Tibial artery (tissue), 4 donors: ENCODE measurements at regions not wholly inside any gene's neighbourhood (a gene's known extent, or its start where the extent isn't known, plus 50 kb on each side); places are given as distances from the start of the nearest gene placed in this dataset.

Source experiments
- DNase-seq, 2 donors: peaks; one replicate each; pipeline ENCODE4 v3.0.0-alpha.2; 2019
- H3K27ac ChIP-seq, 2 donors: fragments of 200-600 bp; sonication (generic) in 1 of 2; 1 replicate in 1 of 2; 2 replicates in 1 of 2; pipeline ENCODE4 v1.5.1; 2018 to 2019; ENCODE audit warnings: mild to moderate bottlenecking in 1 of 2
- H3K27me3 ChIP-seq, 2 donors: fragments of 200-600 bp; sonication (generic) in 1 of 2; one replicate each; pipeline versions ENCODE4 v1.5.1 to v1.6.0; 2016 to 2019
- H3K36me3 ChIP-seq, 3 donors: fragments of 200-600 bp; sonication (generic) in 2 of 3; one replicate each; pipeline ENCODE4 v1.5.1; 2016 to 2019; ENCODE audit warnings: mild to moderate bottlenecking in 2 of 3
- H3K4me1 ChIP-seq, 4 donors: fragments of 200-600 bp; sonication (generic) in 2 of 4; 1 replicate in 3 of 4; 2 replicates in 1 of 4; pipeline ENCODE4 v1.5.1; 2016 to 2019
- H3K4me3 ChIP-seq, 2 donors: fragments of 200-600 bp; sonication (generic) in 1 of 2; 1 replicate in 1 of 2; 2 replicates in 1 of 2; pipeline ENCODE4 v1.5.1; 2018 to 2019; ENCODE audit warnings: mild to moderate bottlenecking in 2 of 2
- H3K9me3 ChIP-seq, 3 donors: fragments of 200-600 bp; sonication (generic) in 1 of 3; one replicate each; pipeline ENCODE4 v1.5.1; 2016 to 2019
- intact Hi-C: fragments of 100-400 bp; cut with DNase I; formaldehyde crosslinking; loops from one replicate; pipeline ENCODE4 v1.15.0; 2023; ENCODE audit warnings: low total_unique reads
- TF ChIP-seq, protein P1 (sequence below), 2 experiments: fragments of 200-600 bp in 1 of 2; fragments of 450-650 bp in 1 of 2; IDR thresholded peaks; one replicate each; pipeline ENCODE4 v1.5.1; 2017 to 2019; ENCODE audit warnings: antibody characterized with exemption in 2 of 2, mild to moderate bottlenecking in 1 of 2, moderate library complexity in 1 of 2

DNA sequence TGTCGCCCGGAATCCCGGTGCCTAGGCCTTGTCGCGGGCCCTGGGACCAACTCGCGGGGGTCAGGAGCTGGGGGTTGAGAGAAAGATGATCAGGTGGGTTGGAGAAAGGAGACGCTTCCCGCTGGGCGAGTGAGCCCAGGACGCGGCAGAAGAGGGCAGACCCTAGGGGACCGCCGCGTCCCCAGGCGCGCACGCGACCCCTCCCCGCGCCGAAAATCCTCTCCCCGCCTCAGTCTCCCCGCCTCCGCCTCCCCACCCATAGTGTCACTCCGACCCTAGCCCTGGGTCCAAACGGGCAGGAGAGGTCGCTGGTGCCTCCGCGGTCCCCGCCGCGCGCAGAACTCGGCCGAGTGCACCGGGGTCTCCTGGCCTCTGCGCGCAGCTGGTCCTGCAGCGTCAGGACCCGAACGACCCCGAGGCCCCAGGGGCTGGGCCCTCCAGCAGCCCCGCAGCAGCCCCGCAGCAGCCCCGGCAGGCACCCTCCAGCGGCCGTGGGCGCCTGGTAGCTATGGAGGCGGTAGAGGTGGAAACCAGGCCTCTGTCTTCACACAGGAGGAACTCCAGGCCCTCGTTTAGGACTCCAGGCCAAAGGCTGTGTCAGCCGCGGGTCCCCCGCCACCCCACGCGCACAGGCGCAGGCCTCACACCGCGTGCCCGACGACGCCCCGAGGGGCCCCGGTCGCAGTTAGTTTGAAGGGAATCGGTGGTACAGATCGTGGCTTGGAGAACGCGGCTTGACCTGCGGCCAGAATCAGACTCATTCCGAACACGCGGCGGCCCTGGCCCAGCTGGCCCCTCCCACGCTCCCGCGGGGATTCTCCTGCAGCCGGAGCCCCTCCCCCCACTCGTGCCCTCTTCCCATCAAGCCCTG lies 60.1 kb upstream of the EIF5 start:
- Histone ChIP-seq H3K36me3 (no peaks in the 10 kb centered on the region), H3K9me3 (no peaks in the 10 kb centered on the region), H3K4me3 (peak overlapping the region in 1 of 2 donors; percentile 30), H3K27me3 (peaks cover 0 to 82% of the 10 kb centered on the region in 2 donors), H3K27ac (no peak overlapping the region), H3K4me1 (peaks cover 0 to 22% (median 18%) of the 10 kb centered on the region in 4 donors)
- TF ChIP-seq, protein P1, sequence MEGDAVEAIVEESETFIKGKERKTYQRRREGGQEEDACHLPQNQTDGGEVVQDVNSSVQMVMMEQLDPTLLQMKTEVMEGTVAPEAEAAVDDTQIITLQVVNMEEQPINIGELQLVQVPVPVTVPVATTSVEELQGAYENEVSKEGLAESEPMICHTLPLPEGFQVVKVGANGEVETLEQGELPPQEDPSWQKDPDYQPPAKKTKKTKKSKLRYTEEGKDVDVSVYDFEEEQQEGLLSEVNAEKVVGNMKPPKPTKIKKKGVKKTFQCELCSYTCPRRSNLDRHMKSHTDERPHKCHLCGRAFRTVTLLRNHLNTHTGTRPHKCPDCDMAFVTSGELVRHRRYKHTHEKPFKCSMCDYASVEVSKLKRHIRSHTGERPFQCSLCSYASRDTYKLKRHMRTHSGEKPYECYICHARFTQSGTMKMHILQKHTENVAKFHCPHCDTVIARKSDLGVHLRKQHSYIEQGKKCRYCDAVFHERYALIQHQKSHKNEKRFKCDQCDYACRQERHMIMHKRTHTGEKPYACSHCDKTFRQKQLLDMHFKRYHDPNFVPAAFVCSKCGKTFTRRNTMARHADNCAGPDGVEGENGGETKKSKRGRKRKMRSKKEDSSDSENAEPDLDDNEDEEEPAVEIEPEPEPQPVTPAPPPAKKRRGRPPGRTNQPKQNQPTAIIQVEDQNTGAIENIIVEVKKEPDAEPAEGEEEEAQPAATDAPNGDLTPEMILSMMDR (IDR thresholded peaks at IDR 0.05): no peak
- DNase-seq: no peak
- intact Hi-C loops: no loop called here

DNA sequence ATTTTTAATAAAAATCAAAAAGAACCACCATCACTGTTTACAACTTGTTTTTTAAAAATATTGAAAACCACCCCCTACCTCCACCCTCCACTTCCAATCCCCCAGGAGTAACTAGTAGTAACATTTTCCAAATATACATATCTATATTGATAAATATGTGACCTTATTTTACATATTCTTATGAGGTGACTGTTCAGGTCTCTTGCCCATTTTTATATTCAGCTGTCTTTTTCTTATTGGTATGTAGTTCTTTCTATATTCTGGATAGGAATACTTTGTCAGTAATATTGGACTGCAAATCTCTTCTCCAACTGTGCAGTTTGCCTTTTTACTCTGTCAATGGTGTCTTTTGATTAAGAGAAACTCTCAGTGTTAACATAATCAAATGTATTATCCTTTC lies 59.0 kb upstream of the EIF5 start:
- intact Hi-C loops: no loop called here
- H3K27me3 ChIP-seq: peaks cover 0 to 86% of the 10 kb centered on the region in 2 donors
- no peak overlapping the region for H3K27ac ChIP-seq

DNA sequence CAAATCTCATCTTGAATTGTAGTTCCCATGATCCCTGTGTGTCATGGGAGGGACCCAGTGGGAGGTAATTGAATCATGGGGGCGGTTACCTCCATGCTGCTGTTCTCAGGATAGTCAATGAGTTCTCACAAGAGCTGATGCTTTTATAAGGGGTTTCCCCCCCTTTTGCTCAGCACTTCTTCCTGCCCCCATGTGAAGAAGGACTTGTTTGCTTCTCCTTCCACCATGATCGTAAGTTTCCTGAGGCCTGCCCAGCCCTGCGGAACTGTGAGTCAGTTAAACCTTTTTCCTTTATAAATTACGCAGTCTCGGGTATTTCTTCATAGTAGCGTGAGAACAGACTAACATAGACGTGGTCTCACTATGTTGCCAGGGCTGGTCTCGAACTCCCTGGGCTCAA lies 56.1 kb upstream of the EIF5 start:
- no peaks in the 10 kb centered on the region for H3K9me3 ChIP-seq
- DNase-seq: no peak
- intact Hi-C loops: no loop called here
- peaks cover 0 to 81% of the 10 kb centered on the region in 2 donors for H3K27me3 ChIP-seq
- H3K4me3 ChIP-seq: no peak overlapping the region
- peaks cover 0 to 30% (median 25%) of the 10 kb centered on the region in 4 donors for H3K4me1 ChIP-seq
- no peak overlapping the region for H3K27ac ChIP-seq
- TF ChIP-seq, protein P1 (IDR thresholded peaks at IDR 0.05): no peak
- H3K36me3 ChIP-seq: no peaks in the 10 kb centered on the region

More for the DNA sequence above, 59.0 kb upstream of the EIF5 start:
- Histone ChIP-seq H3K9me3 (no peaks in the 10 kb centered on the region), H3K4me1 (peaks cover 0 to 30% (median 25%) of the 10 kb centered on the region in 4 donors), H3K36me3 (no peaks in the 10 kb centered on the region), H3K4me3 (no peak overlapping the region)
- TF ChIP-seq, protein P1 (IDR thresholded peaks at IDR 0.05): no peak
- no peak for DNase-seq

DNA sequence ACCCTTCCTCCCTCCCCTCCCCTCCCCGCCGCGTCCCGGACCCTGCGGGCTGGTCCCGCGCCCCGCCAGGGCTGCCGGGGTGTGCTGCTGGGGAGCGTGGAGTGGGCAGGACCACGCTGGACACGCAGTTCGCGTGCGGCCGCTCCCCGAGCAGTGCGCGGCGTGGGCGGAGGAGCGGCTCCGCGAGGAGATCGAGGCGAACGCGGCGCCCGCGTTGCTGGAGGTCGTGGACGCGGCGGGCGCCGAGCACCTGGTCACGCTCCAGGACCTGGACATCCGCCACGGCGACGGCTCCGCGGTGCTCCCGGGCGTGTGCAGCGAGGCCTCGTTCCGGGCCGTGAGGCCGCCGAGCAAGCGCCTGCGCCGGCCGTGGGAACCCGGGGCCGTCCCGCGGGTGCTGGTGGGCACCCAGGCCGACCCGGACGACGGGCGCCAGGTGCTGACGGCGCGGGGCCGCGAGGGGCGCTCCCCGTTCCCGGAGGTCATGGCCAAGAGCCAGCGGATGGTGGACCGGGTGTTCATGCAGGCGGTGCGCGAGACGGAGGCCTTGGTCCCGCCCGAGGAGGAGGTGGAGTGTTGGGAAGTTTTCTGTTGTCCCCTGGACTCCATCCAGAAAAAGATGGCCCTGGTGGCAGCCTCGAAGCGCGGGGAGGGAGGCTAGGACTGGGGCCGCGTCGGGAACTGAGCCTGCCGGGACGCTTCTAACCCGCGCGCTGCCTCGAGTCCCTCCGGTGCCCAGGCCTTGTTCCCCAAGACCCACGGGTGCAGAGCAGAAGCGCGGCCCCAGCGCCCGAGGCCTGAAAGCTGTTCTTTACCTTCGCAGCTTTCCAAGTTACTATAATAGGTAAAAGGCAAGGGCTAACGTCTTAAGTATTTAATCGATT lies 54.7 kb upstream of the EIF5 start:
- Histone ChIP-seq H3K36me3 (no peaks in the 10 kb centered on the region), H3K9me3 (no peaks in the 10 kb centered on the region), H3K4me3 (peak overlapping the region; percentile 22 to 45), H3K27me3 (peaks cover 0 to 74% of the 10 kb centered on the region in 2 donors), H3K4me1 (peaks cover 0 to 16% (median 12%) of the 10 kb centered on the region in 4 donors), H3K27ac (no peak overlapping the region)
- intact Hi-C loops: no loop called here
- no peak for DNase-seq
- TF ChIP-seq, protein P1 (IDR thresholded peaks at IDR 0.05): no peak

DNA sequence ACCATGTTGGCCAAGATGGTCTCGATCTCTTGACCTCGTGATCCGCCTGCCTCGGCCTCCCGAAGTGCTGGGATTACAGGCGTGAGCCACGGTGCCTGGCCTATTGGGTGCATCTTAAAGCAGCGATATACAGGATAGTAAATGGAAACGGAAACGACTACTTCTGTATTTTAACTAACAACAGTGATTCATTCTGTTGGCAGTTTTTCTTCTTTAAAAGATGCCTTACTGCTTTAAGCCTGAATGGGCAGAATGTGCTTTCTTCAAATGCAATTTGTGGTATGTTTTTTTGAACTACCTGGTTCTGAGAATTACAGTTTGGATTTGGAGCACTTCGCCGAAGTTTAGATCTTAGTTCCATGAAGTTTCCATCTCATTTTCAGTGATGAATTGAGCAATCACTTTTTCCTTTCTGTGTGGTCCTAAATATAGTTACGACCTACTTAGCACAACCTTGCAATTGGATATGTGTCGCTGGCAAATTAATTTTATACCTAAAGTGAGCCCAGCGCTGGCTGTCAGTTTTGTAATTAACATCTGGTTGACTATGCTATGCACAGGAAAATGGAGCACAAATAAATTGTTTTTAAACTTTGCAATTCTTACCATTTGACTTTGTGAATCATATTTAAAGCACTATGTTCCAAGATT lies 53.6 kb upstream of the EIF5 start:
- no peaks in the 10 kb centered on the region for H3K9me3 ChIP-seq
- intact Hi-C loops: no loop called here
- H3K4me3 ChIP-seq: no peak overlapping the region
- H3K27ac ChIP-seq: no peak overlapping the region
- H3K4me1 ChIP-seq: peaks cover 0 to 15% (median 12%) of the 10 kb centered on the region in 4 donors
- H3K36me3 ChIP-seq: no peaks in the 10 kb centered on the region
- peaks cover 0 to 75% of the 10 kb centered on the region in 2 donors for H3K27me3 ChIP-seq
- TF ChIP-seq, protein P1 (IDR thresholded peaks at IDR 0.05): no peak
- DNase-seq: no peak
